Astrocyte of the hippocampus (primary cell): ENCODE measurements at regions not wholly inside any gene's neighbourhood (a gene's known extent, or its start where the extent isn't known, plus 50 kb on each side); places are given as distances from the start of the nearest gene placed in this dataset.
"Not testable (repeated sequence)": the region's sequence is repeated elsewhere in the genome, so short reads cannot be mapped to it uniquely, and the experiment has no call there.

Experiments used
- DNase-seq: peaks from one replicate; pipeline ENCODE4 v3.0.0; 2011; ENCODE audit warnings: low read depth, low spot score

GRCh38 chr20:53800418-53800817, 206.8 kb upstream of the ZNF217 start:
- DNase-seq, result no peak

- no peak for DNase-seq
These were observed 203.4 kb upstream of the ZNF217 start for GRCh38 chr20:53797085-53797484.

- DNase-seq, result peak; percentile 35
These were observed 201.5 kb upstream of the ZNF217 start for GRCh38 chr20:53795170-53795569.

- no peak for DNase-seq
These were observed 201.0 kb upstream of the ZNF217 start for GRCh38 chr20:53794529-53795115.

- no peak for DNase-seq
These were observed 200.2 kb upstream of the ZNF217 start for GRCh38 chr20:53793783-53794383.

- no peak for DNase-seq
These were observed 199.4 kb upstream of the ZNF217 start for GRCh38 chr20:53792946-53793536.

- DNase-seq, result no peak
These were observed 196.5 kb upstream of the ZNF217 start for GRCh38 chr20:53789989-53790675.

GRCh38 chr20:53788253-53789022, 194.8 kb upstream of the ZNF217 start:
- no peak for DNase-seq

GRCh38 chr20:53787491-53787931, 193.9 kb upstream of the ZNF217 start:
- not testable (repeated sequence) for DNase-seq

GRCh38 chr20:53786445-53787267, 193.0 kb upstream of the ZNF217 start:
- DNase-seq, result peak; percentile 21

GRCh38 chr20:53786071-53786444, 192.4 kb upstream of the ZNF217 start:
- no peak for DNase-seq

- DNase-seq, result no peak
These were observed 191.7 kb upstream of the ZNF217 start for GRCh38 chr20:53785320-53785719.

GRCh38 chr20:53783768-53784167, 190.1 kb upstream of the ZNF217 start:
- no peak for DNase-seq

GRCh38 chr20:53782612-53783246, 189.1 kb upstream of the ZNF217 start:
- DNase-seq, result no peak

- DNase-seq, result no peak
These were observed 186.2 kb upstream of the ZNF217 start for GRCh38 chr20:53779822-53780221.

GRCh38 chr20:53778736-53779135, 185.1 kb upstream of the ZNF217 start:
- DNase-seq, result no peak

GRCh38 chr20:53778041-53778516, 184.4 kb upstream of the ZNF217 start:
- DNase-seq, result no peak

GRCh38 chr20:53777402-53777801, 183.8 kb upstream of the ZNF217 start:
- DNase-seq, result not testable (repeated sequence)

- no peak for DNase-seq
These were observed 183.2 kb upstream of the ZNF217 start for GRCh38 chr20:53776858-53777257.

- DNase-seq, result peak; percentile 90
These were observed 181.0 kb upstream of the ZNF217 start for GRCh38 chr20:53774461-53775203.
